ENCODE measurements at regions not wholly inside any gene's neighbourhood (a gene's known extent, or its start where the extent isn't known, plus 50 kb on each side); places are given as distances from the start of the nearest gene placed in this dataset.
"Not testable (repeated sequence)": the region's sequence is repeated elsewhere in the genome, so short reads cannot be mapped to it uniquely, and the experiment has no call there.

- H3K36me3 ChIP-seq (ENCODE audit: insufficient read depth, low read length); H3K4me3 ChIP-seq (ENCODE audit: low read length); H3K9me3 ChIP-seq (ENCODE audit: low read length); H3K27me3 ChIP-seq (ENCODE audit: insufficient read depth, low read length); H2AFZ ChIP-seq (ENCODE audit: low read depth, low read length); H3K4me1 ChIP-seq (ENCODE audit: insufficient read depth, low read length): not testable (repeated sequence)
These were observed 733.5 kb downstream of the MECOM start for GRCh38 chr3:168929997-168930396.

- H2AFZ ChIP-seq (ENCODE audit: low read depth, low read length) = no peak overlapping the region
- H3K27me3 ChIP-seq (ENCODE audit: insufficient read depth, low read length) = no peaks in the 10 kb centered on the region
- H3K36me3 ChIP-seq (ENCODE audit: insufficient read depth, low read length) = no peaks in the 10 kb centered on the region
- no peaks in the 10 kb centered on the region for H3K9me3 ChIP-seq (ENCODE audit: low read length)
- H3K4me1 ChIP-seq (ENCODE audit: insufficient read depth, low read length) = no peaks in the 10 kb centered on the region
- no peak overlapping the region for H3K4me3 ChIP-seq (ENCODE audit: low read length)
These were observed 737.1 kb downstream of the MECOM start for GRCh38 chr3:168926426-168926825.

GRCh38 chr3:168925568-168925967 lies 737.9 kb downstream of the MECOM start:
- Histone ChIP-seq H3K4me1 (ENCODE audit: insufficient read depth, low read length) (no peaks in the 10 kb centered on the region), H3K27me3 (ENCODE audit: insufficient read depth, low read length) (no peaks in the 10 kb centered on the region), H3K9me3 (ENCODE audit: low read length) (no peaks in the 10 kb centered on the region), H3K4me3 (ENCODE audit: low read length) (no peak overlapping the region), H2AFZ (ENCODE audit: low read depth, low read length) (no peak overlapping the region), H3K36me3 (ENCODE audit: insufficient read depth, low read length) (no peaks in the 10 kb centered on the region)

GRCh38 chr3:168914662-168915061 lies 748.9 kb downstream of the MECOM start:
- no peak overlapping the region for H3K4me3 ChIP-seq (ENCODE audit: low read length)
- no peak overlapping the region for H2AFZ ChIP-seq (ENCODE audit: low read depth, low read length)
- H3K36me3 ChIP-seq (ENCODE audit: insufficient read depth, low read length) = no peaks in the 10 kb centered on the region
- no peaks in the 10 kb centered on the region for H3K9me3 ChIP-seq (ENCODE audit: low read length)
- H3K27me3 ChIP-seq (ENCODE audit: insufficient read depth, low read length) = no peaks in the 10 kb centered on the region
- H3K4me1 ChIP-seq (ENCODE audit: insufficient read depth, low read length) = peaks cover 5% of the 10 kb centered on the region

GRCh38 chr3:168909260-168909659 lies 754.3 kb downstream of the MECOM start:
- Histone ChIP-seq H3K27me3 (ENCODE audit: insufficient read depth, low read length) (no peaks in the 10 kb centered on the region), H3K4me1 (ENCODE audit: insufficient read depth, low read length) (no peaks in the 10 kb centered on the region), H2AFZ (ENCODE audit: low read depth, low read length) (no peak overlapping the region), H3K36me3 (ENCODE audit: insufficient read depth, low read length) (no peaks in the 10 kb centered on the region), H3K4me3 (ENCODE audit: low read length) (no peak overlapping the region), H3K9me3 (ENCODE audit: low read length) (no peaks in the 10 kb centered on the region)

- Histone ChIP-seq H3K4me3 (ENCODE audit: low read length) (no peak overlapping the region), H2AFZ (ENCODE audit: low read depth, low read length) (no peak overlapping the region), H3K4me1 (ENCODE audit: insufficient read depth, low read length) (no peaks in the 10 kb centered on the region), H3K9me3 (ENCODE audit: low read length) (no peaks in the 10 kb centered on the region), H3K36me3 (ENCODE audit: insufficient read depth, low read length) (no peaks in the 10 kb centered on the region), H3K27me3 (ENCODE audit: insufficient read depth, low read length) (no peaks in the 10 kb centered on the region)
These were observed 768.1 kb downstream of the MECOM start for GRCh38 chr3:168895419-168895818.

- no peak overlapping the region for H2AFZ ChIP-seq (ENCODE audit: low read depth, low read length)
- no peaks in the 10 kb centered on the region for H3K4me1 ChIP-seq (ENCODE audit: insufficient read depth, low read length)
- no peak overlapping the region for H3K4me3 ChIP-seq (ENCODE audit: low read length)
- no peaks in the 10 kb centered on the region for H3K9me3 ChIP-seq (ENCODE audit: low read length)
- no peaks in the 10 kb centered on the region for H3K27me3 ChIP-seq (ENCODE audit: insufficient read depth, low read length)
- H3K36me3 ChIP-seq (ENCODE audit: insufficient read depth, low read length) = no peaks in the 10 kb centered on the region
These were observed 769.3 kb downstream of the MECOM start for GRCh38 chr3:168894214-168894613.

- no peaks in the 10 kb centered on the region for H3K36me3 ChIP-seq (ENCODE audit: insufficient read depth, low read length)
- H3K4me3 ChIP-seq (ENCODE audit: low read length) = no peak overlapping the region
- no peak overlapping the region for H2AFZ ChIP-seq (ENCODE audit: low read depth, low read length)
- no peaks in the 10 kb centered on the region for H3K27me3 ChIP-seq (ENCODE audit: insufficient read depth, low read length)
- no peaks in the 10 kb centered on the region for H3K9me3 ChIP-seq (ENCODE audit: low read length)
- H3K4me1 ChIP-seq (ENCODE audit: insufficient read depth, low read length) = no peaks in the 10 kb centered on the region
These were observed 773.8 kb downstream of the MECOM start for GRCh38 chr3:168889666-168890065.

GRCh38 chr3:168888781-168889180 lies 774.7 kb downstream of the MECOM start:
- no peaks in the 10 kb centered on the region for H3K36me3 ChIP-seq (ENCODE audit: insufficient read depth, low read length)
- H2AFZ ChIP-seq (ENCODE audit: low read depth, low read length) = no peak overlapping the region
- H3K27me3 ChIP-seq (ENCODE audit: insufficient read depth, low read length) = no peaks in the 10 kb centered on the region
- H3K4me1 ChIP-seq (ENCODE audit: insufficient read depth, low read length) = no peaks in the 10 kb centered on the region
- H3K4me3 ChIP-seq (ENCODE audit: low read length) = no peak overlapping the region
- no peaks in the 10 kb centered on the region for H3K9me3 ChIP-seq (ENCODE audit: low read length)

GRCh38 chr3:168885028-168885427 lies 778.5 kb downstream of the MECOM start:
- Histone ChIP-seq H3K27me3 (ENCODE audit: insufficient read depth, low read length) (no peaks in the 10 kb centered on the region), H3K36me3 (ENCODE audit: insufficient read depth, low read length) (no peaks in the 10 kb centered on the region), H3K9me3 (ENCODE audit: low read length) (no peaks in the 10 kb centered on the region), H2AFZ (ENCODE audit: low read depth, low read length) (no peak overlapping the region), H3K4me3 (ENCODE audit: low read length) (no peak overlapping the region), H3K4me1 (ENCODE audit: insufficient read depth, low read length) (peaks cover 9% of the 10 kb centered on the region)

- peaks cover 9% of the 10 kb centered on the region for H3K4me1 ChIP-seq (ENCODE audit: insufficient read depth, low read length)
- no peak overlapping the region for H2AFZ ChIP-seq (ENCODE audit: low read depth, low read length)
- no peaks in the 10 kb centered on the region for H3K9me3 ChIP-seq (ENCODE audit: low read length)
- no peaks in the 10 kb centered on the region for H3K27me3 ChIP-seq (ENCODE audit: insufficient read depth, low read length)
- no peak overlapping the region for H3K4me3 ChIP-seq (ENCODE audit: low read length)
- no peaks in the 10 kb centered on the region for H3K36me3 ChIP-seq (ENCODE audit: insufficient read depth, low read length)
These were observed 779.1 kb downstream of the MECOM start for GRCh38 chr3:168884353-168884903.

- no peak overlapping the region for H2AFZ ChIP-seq (ENCODE audit: low read depth, low read length)
- H3K9me3 ChIP-seq (ENCODE audit: low read length) = no peaks in the 10 kb centered on the region
- H3K36me3 ChIP-seq (ENCODE audit: insufficient read depth, low read length) = no peaks in the 10 kb centered on the region
- H3K4me3 ChIP-seq (ENCODE audit: low read length) = no peak overlapping the region
- peaks cover 19% of the 10 kb centered on the region for H3K4me1 ChIP-seq (ENCODE audit: insufficient read depth, low read length)
- H3K27me3 ChIP-seq (ENCODE audit: insufficient read depth, low read length) = no peaks in the 10 kb centered on the region
These were observed 780.4 kb downstream of the MECOM start for GRCh38 chr3:168883145-168883544.

GRCh38 chr3:168881804-168882203 lies 781.7 kb downstream of the MECOM start:
- no peak overlapping the region for H2AFZ ChIP-seq (ENCODE audit: low read depth, low read length)

GRCh38 chr3:168878655-168879054 lies 782.9 kb upstream of the GOLIM4 start:
- Histone ChIP-seq H3K9me3 (ENCODE audit: low read length) (no peaks in the 10 kb centered on the region), H3K4me1 (ENCODE audit: insufficient read depth, low read length) (peaks cover 32% of the 10 kb centered on the region), H3K27me3 (ENCODE audit: insufficient read depth, low read length) (no peaks in the 10 kb centered on the region), H3K4me3 (ENCODE audit: low read length) (no peak overlapping the region), H2AFZ (ENCODE audit: low read depth, low read length) (no peak overlapping the region), H3K36me3 (ENCODE audit: insufficient read depth, low read length) (no peaks in the 10 kb centered on the region)

More at GRCh38 chr3:168881804-168882203, 781.7 kb downstream of the MECOM start:
- Histone ChIP-seq H3K4me1 (ENCODE audit: insufficient read depth, low read length) (peaks cover 24% of the 10 kb centered on the region), H3K36me3 (ENCODE audit: insufficient read depth, low read length) (no peaks in the 10 kb centered on the region), H3K4me3 (ENCODE audit: low read length) (no peak overlapping the region), H3K27me3 (ENCODE audit: insufficient read depth, low read length) (no peaks in the 10 kb centered on the region), H3K9me3 (ENCODE audit: low read length) (no peaks in the 10 kb centered on the region)
